RWPE1 (cell line): ENCODE measurements at regions not wholly inside any gene's neighbourhood (a gene's known extent, or its start where the extent isn't known, plus 50 kb on each side); places are given as distances from the start of the nearest gene placed in this dataset.
A peak's percentile ranks its signal among the peaks of the same experiment; 100 is the strongest.

Source experiments
- CTCF ChIA-PET: fragments of 350-600 bp; sonication (Branson Sonifier 250); formaldehyde crosslinking; extraction: SDS; loops from one replicate; lab custom pipeline; 2021; lab: Yijun Ruan, JAX
- POLR2A ChIA-PET: fragments of 400-600 bp; formaldehyde crosslinking; extraction: SDS; loops from one replicate; lab custom pipeline; 2020; ENCODE audit warnings: antibody characterized with exemption; ENCODE audit not compliant: low non-redundant PET; lab: Yijun Ruan, JAX
- DNase-seq: peaks from one replicate; pipeline ENCODE4 v3.0.0; 2012; ENCODE audit warnings: low spot score
- H3K27ac ChIP-seq: fragments of 450-650 bp; 2 replicates; pipeline ENCODE4 v1.5.1; 2017
- CTCF ChIP-seq: fragments of 450-650 bp; conservative IDR thresholded peaks from 2 replicates; pipeline ENCODE4 v1.5.1; 2017; ENCODE audit warnings: low read depth, mild to moderate bottlenecking

- ChIA-PET CTCF (no interaction called here), POLR2A (no interaction called here)
- DNase-seq = no peak
- TF ChIP-seq CTCF = no peak
- H3K27ac ChIP-seq = peak overlapping the region; percentile 45
These were observed 136.0 kb upstream of the NAMPT start for GRCh38 chr7:106420736-106421135.

GRCh38 chr7:106420210-106420609 is 135.4 kb upstream of the NAMPT start:
- CTCF ChIA-PET = interaction anchor here (0.7 kb wide), 1 partner anchor 79 kb away, joined by 3 read pairs; no protein-coding TSS in a partner anchor
- POLR2A ChIA-PET = no interaction called here
- no peak for DNase-seq
- H3K27ac ChIP-seq = no peak overlapping the region
- no peak for TF ChIP-seq CTCF

- CTCF ChIA-PET = interaction anchor here (0.7 kb wide), 1 partner anchor 79 kb away, joined by 3 read pairs; no protein-coding TSS in a partner anchor
- TF ChIP-seq CTCF = no peak
- no peak for DNase-seq
- POLR2A ChIA-PET = no interaction called here
- no peak overlapping the region for H3K27ac ChIP-seq
These were observed 134.8 kb upstream of the NAMPT start for GRCh38 chr7:106419455-106420182.

GRCh38 chr7:106418526-106418925 is 133.7 kb upstream of the NAMPT start:
- ChIA-PET POLR2A (no interaction called here), CTCF (interaction anchor here (0.6 kb wide), 1 partner anchor 80 kb away, joined by 3 read pairs; no protein-coding TSS in a partner anchor)
- DNase-seq = no peak
- no peak for TF ChIP-seq CTCF
- no peak overlapping the region for H3K27ac ChIP-seq

- CTCF ChIA-PET = no interaction called here
- POLR2A ChIA-PET = no interaction called here
- H3K27ac ChIP-seq = no peak overlapping the region
- no peak for DNase-seq
- TF ChIP-seq CTCF = no peak
These were observed 133.3 kb upstream of the NAMPT start for GRCh38 chr7:106418094-106418493.

- H3K27ac ChIP-seq = no peak overlapping the region
- POLR2A ChIA-PET = no interaction called here
- DNase-seq = peak; percentile 29
These were observed 132.6 kb upstream of the NAMPT start for GRCh38 chr7:106417273-106417902.

More at GRCh38 chr7:106417273-106417902, 132.6 kb upstream of the NAMPT start:
- CTCF ChIA-PET = no interaction called here
- no peak for TF ChIP-seq CTCF
